ENCODE measurements at regions not wholly inside any gene's neighbourhood (a gene's known extent, or its start where the extent isn't known, plus 50 kb on each side); places are given as distances from the start of the nearest gene placed in this dataset.
"Not testable (repeated sequence)": the region's sequence is repeated elsewhere in the genome, so short reads cannot be mapped to it uniquely, and the experiment has no call there.

GRCh38 chr12:53872367-53872766 is 66.3 kb upstream of the HOXC13 start:
- DNase-seq (ENCODE audit: low read depth) = no peak

- DNase-seq (ENCODE audit: low read depth) = not testable (repeated sequence)
Measured at GRCh38 chr12:53877961-53878360, 60.7 kb upstream of the HOXC13 start.

GRCh38 chr12:53887006-53887405 is 51.6 kb upstream of the HOXC13 start:
- no peak for DNase-seq (ENCODE audit: low read depth)

- DNase-seq (ENCODE audit: low read depth) = no peak
Measured at GRCh38 chr12:53887881-53888280, 50.8 kb upstream of the HOXC13 start.

Data from stromal cell of bone marrow (primary cell).